Spleen (tissue), 7 donors: ENCODE measurements at regions not wholly inside any gene's neighbourhood (a gene's known extent, or its start where the extent isn't known, plus 50 kb on each side); places are given as distances from the start of the nearest gene placed in this dataset.

Experiments used
- CTCF ChIP-seq, 11 experiments: fragments of 200-600 bp in 7 of 11; fragments of 450-650 bp in 4 of 11; sonication (generic) in 4 of 11; IDR thresholded peaks in 8 of 11; conservative IDR thresholded peaks in 3 of 11; 1 replicate in 7 of 11; 2 replicates in 4 of 11; pipeline versions ENCODE4 v1.4.0 to v1.8.0; 2016 to 2021; ENCODE audit warnings: antibody characterized with exemption in 11 of 11, inconsistent platforms in 4 of 11, mild to moderate bottlenecking in 1 of 11
- POLR2AphosphoS5 ChIP-seq, 3 donors: sonication (generic); formaldehyde crosslinking; IDR thresholded peaks; one replicate each; pipeline ENCODE4 v1.5.1; 2017; ENCODE audit warnings: antibody characterized with exemption in 3 of 3
- donor health status: DM: no; HTN: no; CAD: no; lungs with moderate emphysema.
- donor health status: DM: no; HTN: no; CAD: no.
- donor health status: DM: no; HTN: no; CAD: no.

- TF ChIP-seq POLR2AphosphoS5 (IDR thresholded peaks at IDR 0.05) (no peak), CTCF (IDR thresholded peaks at IDR 0.05 in 8 of 11, conservative IDR thresholded peaks at IDR 0.05 in 3 of 11) (no peak)
Measured at GRCh38 chr13:90049989-90050671, 1297.4 kb upstream of the MIR17HG start.
